ENCODE measurements at regions not wholly inside any gene's neighbourhood (a gene's known extent, or its start where the extent isn't known, plus 50 kb on each side); places are given as distances from the start of the nearest gene placed in this dataset.

GRCh38 chr10:44014644-44015250 lies 366.1 kb upstream of the ZNF32 start:
- no peaks in the 10 kb centered on the region for H4K20me1 ChIP-seq (ENCODE audit: insufficient read depth)
- no peak overlapping the region for H3K4me2 ChIP-seq
- H2AFZ ChIP-seq (ENCODE audit: low read depth) = no peak overlapping the region
- no peak for TF ChIP-seq MEF2A (IDR thresholded peaks at IDR 0.05; ENCODE audit: borderline replicate concordance, low read depth)
- H3F3A ChIP-seq (replicated peaks; ENCODE audit: insufficient read depth) = no peaks in the 10 kb centered on the region
- ChIA-PET POLR2A (interaction anchor here (0.6 kb wide), 1 partner anchor 69 kb away, joined by 3 read pairs; no protein-coding TSS in a partner anchor), CTCF (no interaction called here)
- no peak overlapping the region for H3K4me3 ChIP-seq (ENCODE audit: low read depth in 2 of 2, low read length in 1 of 2)
- H3K9me3 ChIP-seq = no peaks in the 10 kb centered on the region
- no peaks in the 10 kb centered on the region for H3K36me3 ChIP-seq (replicated peaks in 1 of 2; ENCODE audit: control insufficient read depth in 1 of 2, insufficient read depth in 2 of 2, low read length in 1 of 2)
- H3K9ac ChIP-seq = no peak overlapping the region
- DNase-seq = no peak
- no peak overlapping the region for H3K27ac ChIP-seq (ENCODE audit: low read depth in 2 of 2, low read length in 1 of 2)
- no peaks in the 10 kb centered on the region for H3K9me2 ChIP-seq
- no peaks in the 10 kb centered on the region for H3K79me2 ChIP-seq (ENCODE audit: insufficient read depth)
- peaks cover 0 to 27% of the 10 kb centered on the region in 2 experiments; a peak in 2 of 4 replicates for H3K4me1 ChIP-seq (ENCODE audit: control insufficient read depth in 1 of 2, insufficient read depth in 2 of 2, low read depth in 1 of 2, low read length in 1 of 2)
- 66% methylated on average over 14 of the region's 16 CpGs for WGBS (ENCODE audit: low lambda C conversion rate)
- no peaks in the 10 kb centered on the region for H3K27me3 ChIP-seq (ENCODE audit: insufficient read depth)

DNA sequence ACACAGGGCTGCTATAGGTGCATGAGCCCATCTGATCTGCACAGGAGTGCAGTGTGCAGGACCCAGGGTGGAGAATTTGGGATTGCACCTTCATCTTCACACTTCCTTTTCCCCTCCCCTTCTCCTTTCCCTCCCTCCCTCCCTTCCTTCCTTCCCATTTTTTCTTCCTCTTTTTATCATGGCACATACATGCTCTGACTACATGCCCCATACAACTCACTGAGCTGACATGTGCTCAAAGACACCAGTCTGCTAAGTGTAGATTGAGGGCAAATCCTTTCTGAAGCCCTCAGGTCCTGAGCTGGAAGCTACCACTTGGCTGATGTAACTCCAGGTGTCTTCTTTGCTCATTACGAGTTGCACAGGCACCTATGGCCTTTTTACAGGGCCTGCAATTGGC lies 365.3 kb upstream of the ZNF32 start:
- no peak for TF ChIP-seq GABPA (IDR thresholded peaks at IDR 0.05; ENCODE audit: low read depth)
- H3F3A ChIP-seq (replicated peaks; ENCODE audit: insufficient read depth) = no peaks in the 10 kb centered on the region
- no peak overlapping the region for H3K27ac ChIP-seq (ENCODE audit: low read depth in 2 of 2, low read length in 1 of 2)
- H3K9me2 ChIP-seq = no peaks in the 10 kb centered on the region
- H3K9ac ChIP-seq = no peak overlapping the region
- H3K4me2 ChIP-seq = no peak overlapping the region
- no peaks in the 10 kb centered on the region for H3K9me3 ChIP-seq
- H3K79me2 ChIP-seq (ENCODE audit: insufficient read depth) = no peaks in the 10 kb centered on the region
- no peak for DNase-seq
- POLR2A ChIA-PET = interaction anchor here (0.6 kb wide), 1 partner anchor 68 kb away, joined by 3 read pairs; no protein-coding TSS in a partner anchor
- H4K20me1 ChIP-seq (ENCODE audit: insufficient read depth) = no peaks in the 10 kb centered on the region
- 30% methylated on average over 1 of the region's 1 CpG for WGBS (ENCODE audit: low lambda C conversion rate)
- no peak overlapping the region for H3K4me3 ChIP-seq (ENCODE audit: low read depth in 2 of 2, low read length in 1 of 2)
- no peaks in the 10 kb centered on the region for H3K27me3 ChIP-seq (ENCODE audit: insufficient read depth)
- no peaks in the 10 kb centered on the region for H3K36me3 ChIP-seq (replicated peaks in 1 of 2; ENCODE audit: control insufficient read depth in 1 of 2, insufficient read depth in 2 of 2, low read length in 1 of 2)
- CTCF ChIA-PET = no interaction called here
- no peak overlapping the region for H2AFZ ChIP-seq (ENCODE audit: low read depth)
- peaks cover 0 to 28% of the 10 kb centered on the region in 2 experiments; a peak in 2 of 4 replicates for H3K4me1 ChIP-seq (ENCODE audit: control insufficient read depth in 1 of 2, insufficient read depth in 2 of 2, low read depth in 1 of 2, low read length in 1 of 2)

DNA sequence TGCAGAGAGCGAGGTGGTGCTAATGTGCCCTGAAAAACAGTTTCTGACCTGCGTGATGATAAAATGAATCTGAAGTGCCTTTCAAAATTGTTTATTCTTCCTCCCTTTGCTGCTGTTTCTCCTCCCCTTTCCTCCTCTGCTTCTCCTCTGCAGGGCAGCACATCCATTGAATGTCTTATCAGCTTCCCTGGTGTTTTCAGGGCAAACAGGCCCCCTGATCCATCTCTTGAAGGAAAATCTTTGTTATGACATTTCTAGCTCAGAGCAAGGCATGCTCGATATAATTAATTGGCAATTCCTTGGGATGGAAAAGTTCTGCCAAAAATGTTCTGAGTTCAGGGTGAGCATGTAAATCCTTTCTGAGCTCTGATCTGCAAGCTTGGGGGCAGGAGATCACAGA lies 364.2 kb upstream of the ZNF32 start:
- no peak overlapping the region for H3K4me2 ChIP-seq
- H3K9me3 ChIP-seq = no peaks in the 10 kb centered on the region
- 44% methylated on average over 3 of the region's 3 CpGs for WGBS (ENCODE audit: low lambda C conversion rate)
- H4K20me1 ChIP-seq (ENCODE audit: insufficient read depth) = no peaks in the 10 kb centered on the region
- no peaks in the 10 kb centered on the region for H3F3A ChIP-seq (replicated peaks; ENCODE audit: insufficient read depth)
- peaks cover 0 to 28% of the 10 kb centered on the region in 2 experiments; a peak in 2 of 4 replicates for H3K4me1 ChIP-seq (ENCODE audit: control insufficient read depth in 1 of 2, insufficient read depth in 2 of 2, low read depth in 1 of 2, low read length in 1 of 2)
- H2AFZ ChIP-seq (ENCODE audit: low read depth) = no peak overlapping the region
- no peak overlapping the region for H3K27ac ChIP-seq (ENCODE audit: low read depth in 2 of 2, low read length in 1 of 2)
- TF ChIP-seq CHD2 (IDR thresholded peaks at IDR 0.05; ENCODE audit: low read length, partially characterized antibody) (no peak), FOSL2 (IDR thresholded peaks at IDR 0.05; ENCODE audit: borderline replicate concordance, low read depth) (no peak), IRF3 (IDR thresholded peaks at IDR 0.05; ENCODE audit: low read depth, low read length) (no peak), TEAD4 (IDR thresholded peaks at IDR 0.05; ENCODE audit: borderline replicate concordance, insufficient read depth) (no peak), SMC3 (IDR thresholded peaks at IDR 0.05; ENCODE audit: low read depth, low read length) (no peak), FOXJ3 (CRISPR knock-in tag; IDR thresholded peaks at IDR 0.05) (no peak), RAD21 (IDR thresholded peaks at IDR 0.05; ENCODE audit: low read length) (no peak), GABPA (IDR thresholded peaks at IDR 0.05; ENCODE audit: low read depth) (no peak), RFX5 (IDR thresholded peaks at IDR 0.05; ENCODE audit: low read length) (no peak)
- TF ChIP-seq, protein P1, sequence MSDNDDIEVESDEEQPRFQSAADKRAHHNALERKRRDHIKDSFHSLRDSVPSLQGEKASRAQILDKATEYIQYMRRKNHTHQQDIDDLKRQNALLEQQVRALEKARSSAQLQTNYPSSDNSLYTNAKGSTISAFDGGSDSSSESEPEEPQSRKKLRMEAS (IDR thresholded peaks at IDR 0.05; ENCODE audit: low read depth) = no peak
- no peaks in the 10 kb centered on the region for H3K79me2 ChIP-seq (ENCODE audit: insufficient read depth)
- ChIA-PET CTCF (interaction anchor here (1.0 kb wide), 1 partner anchor 10 kb away, joined by 3 read pairs; no protein-coding TSS in a partner anchor), POLR2A (no interaction called here)
- H3K9me2 ChIP-seq = no peaks in the 10 kb centered on the region
- no peaks in the 10 kb centered on the region for H3K27me3 ChIP-seq (ENCODE audit: insufficient read depth)
- no peaks in the 10 kb centered on the region for H3K36me3 ChIP-seq (replicated peaks in 1 of 2; ENCODE audit: control insufficient read depth in 1 of 2, insufficient read depth in 2 of 2, low read length in 1 of 2)
- no peak overlapping the region for H3K4me3 ChIP-seq (ENCODE audit: low read depth in 2 of 2, low read length in 1 of 2)
- no peak for DNase-seq
- no peak overlapping the region for H3K9ac ChIP-seq
